ENCODE measurements at regions not wholly inside any gene's neighbourhood (a gene's known extent, or its start where the extent isn't known, plus 50 kb on each side); places are given as distances from the start of the nearest gene placed in this dataset.
"Not testable (repeated sequence)": the region's sequence is repeated elsewhere in the genome, so short reads cannot be mapped to it uniquely, and the experiment has no call there.

DNA sequence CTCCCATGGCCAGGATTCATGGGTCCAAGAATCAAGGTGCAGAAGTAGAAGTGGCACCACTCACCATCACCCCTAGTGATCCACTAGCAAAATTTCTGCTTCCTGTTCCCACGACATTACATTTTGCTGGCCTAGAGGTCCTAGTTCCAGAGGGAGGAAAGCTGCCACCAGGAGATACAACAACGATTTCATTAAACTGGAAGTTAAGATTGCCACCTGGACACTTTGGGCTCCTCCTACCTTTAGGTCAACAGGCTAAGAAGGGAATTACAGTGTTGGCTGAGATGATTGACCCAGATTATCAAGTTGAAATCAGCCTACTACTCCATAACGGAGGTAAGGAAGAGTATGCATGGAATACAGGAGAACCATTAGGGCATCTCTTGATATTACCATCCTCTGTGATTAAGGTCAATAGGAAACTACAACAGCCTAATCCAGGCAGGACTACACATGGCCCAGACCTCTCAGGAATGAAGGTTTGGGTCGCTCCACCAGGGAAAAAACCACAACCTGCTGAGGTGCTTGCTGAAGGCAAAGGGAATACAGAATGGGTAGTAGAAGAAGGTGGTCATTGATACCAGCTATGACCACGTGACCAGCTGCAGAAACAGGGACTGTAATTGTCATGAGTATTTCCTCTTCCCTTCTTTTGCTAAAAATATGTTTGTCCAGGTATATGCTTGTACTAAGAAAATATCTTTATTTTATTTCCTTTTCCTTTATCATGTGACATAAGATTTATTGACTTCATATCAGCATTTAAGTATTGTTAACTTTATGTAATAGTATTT, 208.3 kb upstream of the HES1 start:
- DNase-seq, result not testable (repeated sequence)

DNA sequence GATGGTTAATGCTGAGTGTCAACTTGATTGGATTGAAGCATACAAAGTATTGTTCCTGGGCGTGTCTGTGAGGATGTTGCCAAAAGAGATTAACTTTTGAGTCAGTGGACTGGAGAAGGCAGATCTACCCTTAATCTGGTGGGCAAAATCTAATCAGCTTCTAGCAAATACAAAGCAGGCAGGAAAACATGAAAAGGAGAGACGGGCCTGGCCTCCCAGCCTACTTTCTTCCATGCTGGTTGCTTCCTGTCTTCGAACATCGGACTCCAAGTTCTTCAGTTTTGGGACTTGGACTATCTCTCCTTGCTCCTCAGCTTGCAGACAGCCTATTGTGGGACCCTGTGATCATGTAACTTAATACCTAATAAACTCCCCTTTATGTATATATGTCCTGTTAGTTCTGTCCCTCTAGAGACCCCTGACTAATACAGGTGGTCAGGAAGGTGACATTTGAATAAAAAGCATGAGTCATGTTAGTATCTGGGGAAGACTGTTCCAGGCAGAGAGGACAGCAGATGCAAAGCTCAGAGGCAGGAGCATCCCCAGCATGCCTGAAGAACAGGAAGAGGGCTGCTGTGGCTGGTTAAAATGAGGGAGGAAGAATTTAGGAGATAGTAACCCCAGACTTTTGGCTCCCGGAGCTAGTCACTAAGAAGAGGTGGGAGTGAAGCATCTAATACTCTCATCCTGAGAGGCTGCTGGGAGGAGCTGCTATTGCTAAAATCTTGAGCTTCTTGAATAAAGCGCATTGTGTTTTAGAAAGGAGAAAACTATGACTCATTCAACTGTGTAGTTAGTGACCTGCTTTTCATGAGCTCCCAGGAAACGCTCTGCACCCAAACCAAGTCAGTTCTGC, 207.4 kb upstream of the HES1 start:
- peak in 1 of 51 donors; percentile 10 for DNase-seq

DNA sequence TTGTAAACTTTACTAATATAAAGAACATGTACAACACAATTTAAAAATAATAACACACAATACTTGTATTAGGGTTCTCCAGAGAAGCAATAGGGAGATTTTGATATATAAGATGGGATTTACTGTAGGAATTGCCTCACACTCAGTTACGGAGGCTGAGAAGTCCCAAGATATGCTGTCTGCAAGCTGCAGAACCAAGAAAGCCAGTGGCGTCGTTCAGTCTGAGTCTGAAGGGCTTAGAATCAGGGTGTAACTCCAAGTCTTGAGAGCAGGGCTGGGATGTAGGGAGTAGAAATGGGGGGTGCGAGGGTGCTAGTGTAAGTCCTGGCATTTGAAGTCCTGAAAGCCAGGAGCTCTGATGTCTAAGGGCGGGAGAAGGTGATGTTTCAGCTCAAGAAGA, 206.6 kb upstream of the HES1 start:
- DNase-seq, result no peak

DNA sequence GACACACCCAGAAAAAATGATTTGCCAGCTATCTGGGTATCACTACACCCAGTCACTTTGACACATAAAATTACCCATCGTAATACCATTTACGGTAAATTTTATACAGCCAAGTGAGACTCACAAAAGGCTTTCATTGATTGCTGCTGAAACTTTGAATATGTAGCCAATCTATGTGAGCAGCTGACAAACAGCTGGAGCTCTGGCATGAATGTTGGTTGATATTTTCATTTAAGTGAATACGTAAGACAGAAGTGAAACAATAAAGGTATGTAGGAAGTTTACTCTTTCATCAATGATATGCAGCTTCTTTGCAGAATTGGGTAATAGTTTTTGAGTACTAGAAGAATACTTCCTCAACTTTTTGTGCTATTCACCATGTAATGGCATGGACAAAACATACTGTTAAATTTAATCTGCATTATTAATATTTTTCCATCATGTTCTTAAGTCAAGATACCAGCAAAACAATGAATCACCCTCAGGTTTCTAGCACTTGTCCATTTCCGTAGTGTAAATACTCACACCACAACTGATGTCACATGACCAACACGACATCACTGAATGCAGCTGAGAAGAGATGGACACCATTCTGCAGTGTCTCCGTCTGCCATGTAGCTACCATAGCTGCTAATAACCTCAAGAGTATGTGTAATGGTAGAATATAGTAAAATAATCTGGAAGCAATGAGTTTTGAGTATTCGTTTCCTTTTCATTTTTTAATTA, 205.9 kb upstream of the HES1 start:
- DNase-seq, result no peak

DNA sequence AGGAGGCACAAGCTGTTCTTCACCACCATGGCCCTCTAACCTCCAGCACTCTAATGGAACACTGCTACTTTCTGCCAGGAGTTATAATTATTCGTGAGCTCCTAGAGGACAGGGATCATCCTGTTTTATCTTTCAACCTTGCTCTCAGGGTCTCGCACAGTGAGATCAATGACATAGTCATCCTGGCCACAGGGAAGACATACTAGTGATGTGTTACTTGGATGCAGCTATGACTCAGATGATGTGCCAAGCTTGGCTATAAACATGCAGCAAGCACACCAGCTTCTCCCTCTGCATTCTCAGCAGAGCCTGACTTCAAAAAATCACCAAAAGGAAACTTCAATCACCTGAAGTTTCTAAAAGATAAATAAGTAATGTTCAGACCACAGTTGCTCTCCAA, 203.8 kb upstream of the HES1 start:
- DNase-seq, result no peak

DNA sequence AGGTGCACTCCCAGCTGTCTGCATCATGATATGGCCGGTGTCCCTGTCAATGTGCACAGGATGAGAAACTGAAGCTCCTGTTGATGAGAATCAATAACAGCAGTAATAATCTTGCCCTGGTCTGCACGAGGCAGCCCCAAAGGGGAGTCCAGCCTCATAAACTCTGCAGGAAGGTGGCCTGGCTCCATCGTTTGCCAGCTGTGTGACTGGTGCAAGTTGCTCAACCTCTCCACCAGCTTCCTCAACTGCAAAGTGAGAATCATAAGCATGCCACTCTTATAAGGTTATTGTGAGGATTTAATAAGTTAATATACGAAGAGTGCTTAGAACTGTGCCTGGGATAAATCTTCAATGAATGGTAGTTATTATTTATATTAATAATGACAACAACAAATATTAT, 203.4 kb upstream of the HES1 start:
- no peak for DNase-seq

DNA sequence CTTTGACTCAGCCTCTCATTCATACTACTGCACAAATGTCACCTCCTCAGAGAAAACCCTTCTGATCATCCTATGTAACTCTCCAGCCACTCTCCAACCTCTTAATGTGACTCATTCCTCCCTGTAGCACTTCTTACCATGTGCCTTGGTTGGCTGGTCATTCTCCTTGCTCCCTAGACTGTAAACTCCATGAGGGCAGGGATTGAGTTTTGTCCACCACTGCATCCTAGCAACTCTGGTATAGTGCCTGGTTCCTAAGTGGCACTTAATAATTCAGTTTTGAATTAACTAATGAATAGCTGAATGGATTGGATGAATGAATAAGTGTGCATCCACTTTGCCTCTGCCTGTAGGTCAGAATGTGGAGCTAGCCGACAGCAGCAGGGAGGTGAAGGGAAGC, 202.5 kb upstream of the HES1 start:
- no peak for DNase-seq

DNA sequence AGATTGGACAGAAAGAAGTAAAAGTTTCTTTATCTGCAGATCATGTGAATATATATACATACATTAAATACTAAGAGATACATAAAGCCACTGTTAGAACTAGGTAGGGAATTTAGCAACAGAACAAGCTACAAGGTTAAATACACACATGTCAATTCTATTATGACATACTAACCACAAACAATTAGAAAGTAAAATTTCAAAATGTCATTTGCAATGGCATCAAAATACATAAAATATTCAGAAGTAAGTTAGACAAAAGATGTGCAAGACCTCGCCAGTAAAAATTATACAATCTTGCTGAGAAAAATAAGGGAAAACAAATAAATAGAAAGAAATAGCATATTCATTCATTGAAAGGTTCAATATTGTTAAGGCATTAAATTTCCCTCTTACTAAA, 200.0 kb upstream of the HES1 start:
- DNase-seq, result no peak

DNA sequence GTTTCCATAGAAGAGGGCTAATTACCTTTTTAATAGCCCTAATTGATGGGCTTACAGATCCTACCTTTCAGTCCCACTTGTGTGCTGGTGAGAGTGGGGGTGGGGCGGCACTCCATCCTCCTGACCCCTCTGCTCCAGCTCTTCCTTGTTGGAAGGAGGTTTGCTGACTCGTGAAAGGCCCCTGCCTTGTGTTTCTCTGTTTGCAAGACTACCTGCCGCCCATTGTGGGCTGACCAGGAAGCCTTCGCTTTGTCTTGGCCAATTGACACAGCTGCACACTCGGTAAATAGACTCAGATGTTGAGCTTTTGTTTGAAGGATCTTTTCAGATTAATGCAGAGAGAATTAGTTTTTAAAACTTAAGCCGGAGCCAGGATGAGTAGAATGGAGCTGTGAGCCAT, 197.3 kb upstream of the HES1 start:
- DNase-seq, result no peak

DNA sequence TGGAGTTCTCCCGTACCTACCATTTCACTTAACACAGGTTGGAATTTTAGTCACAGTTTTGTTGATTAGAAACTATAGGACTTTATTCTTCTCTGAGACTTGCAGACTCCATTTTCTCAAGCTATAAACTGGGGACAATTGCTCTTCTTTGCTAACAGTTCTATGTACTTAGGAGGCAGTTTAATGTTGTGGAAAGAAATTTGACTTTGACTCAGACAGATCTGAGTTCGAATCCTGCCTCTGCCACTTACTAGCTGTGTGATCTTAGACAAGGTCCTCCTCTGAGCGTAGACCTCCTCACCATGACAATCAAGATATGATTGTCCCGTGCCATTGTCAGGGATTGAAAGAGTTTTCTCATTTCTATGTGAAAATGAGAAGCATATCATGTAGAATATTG, 196.4 kb upstream of the HES1 start:
- DNase-seq, result no peak

DNA sequence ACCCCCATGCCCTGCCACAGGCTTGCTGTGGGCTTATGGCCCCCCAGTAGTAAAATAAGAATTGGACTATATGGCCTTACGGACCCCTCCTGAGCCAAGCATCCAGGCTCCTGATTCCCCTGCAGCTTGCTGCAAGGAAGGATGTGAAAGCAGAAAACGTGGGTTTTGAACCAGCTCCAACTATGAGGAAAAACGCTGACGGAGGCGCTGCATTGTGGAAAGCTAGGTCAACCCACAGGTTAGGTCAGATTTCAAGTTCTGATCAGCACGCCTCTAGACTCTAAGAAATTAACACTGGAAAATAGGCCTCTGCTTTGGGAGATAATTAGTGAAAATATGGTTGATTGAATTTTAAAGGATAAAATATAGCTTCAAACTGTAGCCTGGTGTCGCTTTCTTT, 195.4 kb upstream of the HES1 start:
- no peak for DNase-seq

DNA sequence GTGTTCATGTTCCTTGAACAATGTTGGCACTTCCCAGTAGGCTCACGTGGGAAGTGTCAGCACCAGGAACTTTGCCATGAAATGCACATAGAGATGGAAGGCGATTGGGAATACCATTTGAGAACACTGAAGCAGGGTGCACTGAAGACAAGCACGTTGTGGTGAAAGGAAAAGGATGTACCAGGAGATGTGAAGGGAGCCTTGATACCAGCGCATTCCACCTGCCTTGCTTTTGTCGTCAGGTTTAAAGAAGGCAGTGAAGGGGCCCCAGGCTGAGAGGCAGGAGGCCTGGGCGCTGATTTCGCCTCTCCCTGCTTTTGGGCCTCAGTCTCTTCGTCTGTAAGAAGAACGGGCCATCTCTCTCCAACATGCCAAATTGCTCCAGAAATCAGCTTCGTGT, 194.5 kb upstream of the HES1 start:
- DNase-seq, result no peak

DNA sequence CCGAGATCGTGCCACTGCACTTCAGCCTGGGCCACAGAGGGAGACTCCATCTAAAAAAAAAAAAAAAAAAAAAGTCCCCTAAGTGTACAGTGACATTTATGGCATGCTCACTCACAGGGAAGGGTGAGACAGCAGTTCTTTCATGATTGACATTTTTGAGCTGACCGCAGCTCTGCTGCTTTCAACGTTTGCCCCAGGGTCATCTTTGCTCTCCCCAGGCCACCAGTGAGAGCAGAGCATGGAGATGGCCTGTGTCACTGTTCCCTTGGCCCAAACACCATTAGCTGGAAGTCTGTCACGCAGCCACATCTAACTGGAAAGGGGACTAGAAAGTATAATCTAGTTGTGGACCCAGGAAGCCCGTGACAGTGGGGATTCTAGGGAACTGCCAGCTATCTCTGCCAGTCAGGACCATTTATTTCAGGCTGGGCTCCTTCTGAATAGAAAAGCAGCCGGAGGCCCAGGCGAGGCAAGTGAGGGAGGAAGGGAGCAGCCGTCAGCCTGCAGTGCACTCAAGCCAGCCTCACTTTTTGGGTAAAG, 193.4 kb upstream of the HES1 start:
- peak in 1 of 51 donors; percentile 7 for DNase-seq

DNA sequence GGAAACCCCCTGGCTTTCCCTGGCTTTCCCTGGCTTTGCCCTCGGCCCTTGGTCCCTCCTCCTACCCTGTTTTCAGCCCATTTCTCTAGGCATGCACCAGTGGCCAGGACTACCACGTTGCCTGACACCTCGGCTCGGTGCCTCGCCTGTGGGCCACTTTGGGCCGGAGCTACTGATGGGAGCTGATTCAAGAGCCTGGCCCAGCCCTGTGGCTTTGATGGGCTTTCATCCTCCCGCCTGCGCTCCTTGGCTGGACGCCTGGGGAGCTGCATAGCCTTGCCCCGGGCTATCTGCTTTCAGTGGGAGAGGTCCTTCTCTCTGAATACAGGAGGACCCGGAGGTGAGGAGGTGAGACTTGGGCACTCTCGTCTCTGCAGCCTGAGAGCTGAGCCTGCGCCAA, 192.7 kb upstream of the HES1 start:
- peak in 1 of 51 donors; percentile 15 for DNase-seq

DNA sequence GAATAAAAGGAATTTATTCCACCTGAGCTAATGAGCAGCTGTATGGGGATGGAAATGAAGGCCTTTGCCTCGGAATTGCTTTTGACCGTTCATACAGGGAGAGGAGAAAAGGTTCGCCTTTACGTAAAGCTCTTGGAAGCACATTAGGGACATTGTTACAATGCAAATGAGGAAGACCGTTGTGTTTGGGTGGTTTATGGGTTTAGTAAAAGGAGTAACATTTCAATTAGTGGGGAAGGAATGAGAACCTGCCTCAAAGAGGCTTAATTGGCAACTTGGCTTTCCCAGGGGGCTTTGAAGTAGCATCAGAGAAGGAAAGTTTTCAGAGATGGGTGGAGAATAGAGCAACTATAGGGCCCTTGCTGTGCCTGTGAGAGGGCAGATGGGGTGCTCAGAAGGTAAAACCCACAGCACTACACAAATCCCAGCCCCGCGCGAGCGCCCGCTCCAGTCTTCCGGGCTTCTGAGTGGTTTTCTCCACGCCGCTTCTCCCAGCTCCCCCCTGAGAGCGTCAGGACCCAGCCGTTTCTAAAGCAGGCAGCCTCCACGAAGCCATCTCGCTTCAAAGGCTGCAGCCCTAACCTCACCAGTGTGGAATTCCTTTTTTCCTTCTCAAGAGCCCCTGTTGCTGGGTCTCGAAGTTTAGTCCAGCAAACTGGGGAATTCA, 192.0 kb upstream of the HES1 start:
- DNase-seq, result no peak

DNA sequence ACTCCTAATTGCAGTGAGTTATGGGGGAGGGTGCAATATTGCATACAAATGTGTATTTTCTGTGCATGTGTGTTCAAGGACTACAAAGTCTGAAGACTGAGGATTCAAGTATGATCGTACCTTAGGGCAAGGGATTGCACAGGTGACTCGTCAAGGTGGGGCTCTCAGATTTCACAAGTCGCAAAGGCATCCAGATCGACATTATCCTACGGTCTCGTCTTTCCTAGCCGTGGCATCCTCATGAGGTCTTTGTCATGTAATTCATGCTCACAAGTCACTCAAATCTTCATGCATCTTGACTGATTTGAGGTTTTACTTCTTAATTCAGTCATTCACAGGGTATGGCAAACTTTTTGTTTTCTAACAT, 191.4 kb upstream of the HES1 start:
- no peak for DNase-seq

DNA sequence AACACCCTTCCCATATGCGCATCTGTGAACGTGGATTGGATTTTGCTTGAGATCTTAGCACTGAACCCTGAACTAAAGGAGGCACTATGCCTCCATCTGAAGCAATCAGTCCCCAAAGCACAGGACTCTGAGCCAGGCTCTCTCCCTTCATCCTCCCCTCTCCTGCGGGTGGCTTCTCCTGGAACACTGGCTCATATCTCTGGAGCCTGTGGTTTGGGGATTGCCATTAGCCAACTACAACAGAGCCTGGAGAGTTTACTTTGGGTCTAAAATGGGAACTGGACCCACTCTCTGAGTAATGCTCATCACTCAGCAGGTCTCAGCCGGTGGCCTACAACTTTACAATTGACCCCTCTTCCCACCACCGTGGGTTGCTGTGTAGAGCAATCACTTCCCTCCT, 190.8 kb upstream of the HES1 start:
- no peak for DNase-seq

DNA sequence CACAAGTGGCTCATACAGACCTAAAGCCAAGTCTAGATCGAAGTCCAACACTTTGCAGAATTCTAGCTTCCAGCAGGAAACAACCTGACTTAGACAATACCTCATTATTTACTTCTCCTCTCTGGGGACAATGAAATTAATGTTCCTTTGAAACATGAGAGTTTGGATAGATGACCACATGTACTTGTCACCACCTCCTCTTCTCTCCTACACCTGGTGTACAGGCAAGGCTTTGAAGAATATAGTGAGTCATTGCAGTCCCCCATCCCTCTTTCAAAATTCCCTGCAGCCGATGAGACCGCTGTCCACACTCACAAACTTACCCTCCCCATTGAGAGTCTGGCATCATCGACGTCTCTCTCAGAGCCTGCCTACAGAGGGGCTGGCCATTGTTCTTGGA, 189.0 kb upstream of the HES1 start:
- no peak for DNase-seq

DNA sequence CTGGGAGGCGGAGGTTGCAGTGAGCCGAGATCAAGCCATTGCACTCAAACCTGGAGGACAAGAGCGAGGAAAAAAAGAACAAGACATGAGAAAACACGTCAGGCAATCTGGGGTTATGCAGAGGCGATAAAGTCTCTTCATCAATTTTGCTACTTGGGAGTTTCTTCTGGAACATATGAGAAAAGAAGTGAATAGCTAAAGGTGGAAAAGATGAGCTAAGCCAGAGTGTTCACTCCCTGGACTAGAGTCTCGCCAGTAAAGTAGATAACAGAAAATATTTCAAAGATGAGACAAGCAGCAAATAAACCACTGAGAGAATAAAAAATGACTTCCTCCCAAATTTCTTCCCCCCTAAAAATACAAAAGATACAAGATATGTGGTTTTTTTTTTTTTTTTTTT, 188.4 kb upstream of the HES1 start:
- DNase-seq, result no peak

DNA sequence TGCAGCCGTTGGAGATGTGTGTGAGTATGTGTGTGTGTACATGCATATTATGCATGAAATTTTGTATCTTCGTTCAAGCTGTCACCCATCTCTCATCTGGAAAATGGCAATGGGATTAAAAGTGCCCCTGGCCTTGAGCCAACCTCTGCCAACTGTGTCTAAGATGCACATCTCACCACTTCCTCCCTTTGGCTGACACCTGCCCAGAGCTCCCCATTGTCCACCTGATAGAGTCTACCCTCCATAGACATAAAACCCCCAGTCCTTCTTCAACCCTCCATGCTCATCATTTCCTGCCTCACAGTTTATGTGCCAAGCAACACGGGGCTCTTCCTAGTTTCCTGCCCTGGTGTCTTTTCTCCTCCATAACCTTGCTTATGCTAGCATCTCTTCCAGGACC, 187.5 kb upstream of the HES1 start:
- no peak for DNase-seq

DNA sequence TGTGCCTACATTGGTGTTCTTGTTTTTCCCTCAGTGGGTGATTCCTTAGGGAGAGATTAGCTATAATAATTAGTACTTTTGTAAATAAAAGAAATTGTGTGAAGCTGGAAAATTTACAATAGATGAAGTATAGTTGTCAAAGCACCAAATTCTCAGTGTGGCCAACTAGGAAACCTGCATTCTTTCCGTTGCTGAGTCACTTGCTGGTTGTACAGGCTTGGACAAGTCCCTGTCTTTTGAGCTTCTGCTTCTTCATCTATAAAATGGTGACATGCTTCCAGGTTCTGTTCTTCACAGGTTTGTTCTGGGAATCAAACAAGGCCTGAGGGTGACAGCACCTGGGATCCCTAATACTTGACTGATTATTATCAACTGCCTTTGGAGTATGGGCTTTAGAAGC, 184.1 kb upstream of the HES1 start:
- no peak for DNase-seq

DNA sequence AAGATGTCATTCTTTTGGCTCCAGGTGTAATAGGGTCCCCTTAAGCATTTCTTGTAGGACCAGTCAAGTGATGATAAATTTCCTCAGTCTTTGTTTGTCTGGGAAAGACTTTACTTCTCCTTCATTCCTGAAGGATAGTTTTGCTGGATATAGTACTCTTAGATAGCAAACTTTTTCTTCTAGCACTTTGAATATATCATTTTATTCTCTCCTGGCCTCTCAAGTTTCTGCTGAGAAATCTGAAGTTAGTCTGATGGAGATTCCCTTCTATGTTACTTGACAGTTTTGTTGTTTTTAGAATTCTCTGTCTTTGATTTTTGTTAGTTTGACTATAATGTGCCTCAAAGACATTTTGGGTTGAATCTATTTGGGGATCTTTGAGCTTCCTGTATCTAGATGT, 181.2 kb upstream of the HES1 start:
- no peak for DNase-seq

Data from hypothalamus (tissue), 51 donors.